ENCODE measurements at regions not wholly inside any gene's neighbourhood (a gene's known extent, or its start where the extent isn't known, plus 50 kb on each side); places are given as distances from the start of the nearest gene placed in this dataset.

- H3K4me3 ChIP-seq (ENCODE audit: low read depth, low read length) = no peak overlapping the region
- ChIA-PET POLR2A (no interaction called here), CTCF (no interaction called here)
- TF ChIP-seq CTCF (IDR thresholded peaks at IDR 0.05; ENCODE audit: insufficient read depth, low read length, missing control alignments) = no peak
- DNase-seq (ENCODE audit: low read depth, low spot score) = no peak
Measured at GRCh38 chr5:25905646-25906045, 1132.7 kb downstream of the CDH9 start.

- H3K4me3 ChIP-seq (ENCODE audit: low read depth, low read length) = no peak overlapping the region
- ChIA-PET CTCF (no interaction called here), POLR2A (no interaction called here)
- no peak for TF ChIP-seq CTCF (IDR thresholded peaks at IDR 0.05; ENCODE audit: insufficient read depth, low read length, missing control alignments)
- DNase-seq (ENCODE audit: low read depth, low spot score) = no peak
Measured at GRCh38 chr5:25892211-25892610, 1146.2 kb downstream of the CDH9 start.

GRCh38 chr5:25891691-25892090 lies 1146.7 kb downstream of the CDH9 start:
- H3K4me3 ChIP-seq (ENCODE audit: low read depth, low read length) = no peak overlapping the region
- CTCF ChIA-PET = no interaction called here
- POLR2A ChIA-PET = no interaction called here
- DNase-seq (ENCODE audit: low read depth, low spot score) = no peak
- TF ChIP-seq CTCF (IDR thresholded peaks at IDR 0.05; ENCODE audit: insufficient read depth, low read length, missing control alignments) = no peak

- DNase-seq (ENCODE audit: low read depth, low spot score) = no peak
- no peak for TF ChIP-seq CTCF (IDR thresholded peaks at IDR 0.05; ENCODE audit: insufficient read depth, low read length, missing control alignments)
- ChIA-PET POLR2A (no interaction called here), CTCF (no interaction called here)
- H3K4me3 ChIP-seq (ENCODE audit: low read depth, low read length) = no peak overlapping the region
Measured at GRCh38 chr5:25881318-25882036, 1156.9 kb downstream of the CDH9 start.

- ChIA-PET POLR2A (no interaction called here), CTCF (no interaction called here)
- TF ChIP-seq CTCF (IDR thresholded peaks at IDR 0.05; ENCODE audit: insufficient read depth, low read length, missing control alignments) = no peak
- no peak overlapping the region for H3K4me3 ChIP-seq (ENCODE audit: low read depth, low read length)
- DNase-seq (ENCODE audit: low read depth, low spot score) = no peak
Measured at GRCh38 chr5:25863811-25864210, 1174.6 kb downstream of the CDH9 start.

- ChIA-PET POLR2A (no interaction called here), CTCF (no interaction called here)
- no peak for TF ChIP-seq CTCF (IDR thresholded peaks at IDR 0.05; ENCODE audit: insufficient read depth, low read length, missing control alignments)
- no peak overlapping the region for H3K4me3 ChIP-seq (ENCODE audit: low read depth, low read length)
- DNase-seq (ENCODE audit: low read depth, low spot score) = no peak
Measured at GRCh38 chr5:25862276-25862675, 1176.1 kb downstream of the CDH9 start.

Measured in AG04449 (cell line).